Astrocyte (in vitro differentiated cells and primary cell): ENCODE measurements at regions not wholly inside any gene's neighbourhood (a gene's known extent, or its start where the extent isn't known, plus 50 kb on each side); places are given as distances from the start of the nearest gene placed in this dataset.

Experiments
- DNase-seq: peaks from one replicate; pipeline ENCODE4 v3.0.0-alpha.2; 2010; ENCODE audit warnings: low read depth
- FAIRE-seq: peaks from 2 replicates; lab custom pipeline; 2011; peaks lifted over from hg19 to GRCh38; lab: Jason Lieb, UNC
- H2AFZ ChIP-seq: 2 replicates; pipeline ENCODE4 v1.6.0; 2012; ENCODE audit warnings: low read depth, low read length, inconsistent platforms
- H3K27ac ChIP-seq: 2 replicates; pipeline ENCODE4 v1.5.1; 2011; ENCODE audit warnings: low read depth, low read length, inconsistent platforms
- H3K27me3 ChIP-seq: 2 replicates; pipeline ENCODE4 v1.6.0; 2011; ENCODE audit warnings: low read length, inconsistent platforms; ENCODE audit not compliant: insufficient read depth
- H3K36me3 ChIP-seq: 2 replicates; pipeline ENCODE4 v1.5.1; 2011; ENCODE audit warnings: low read length, inconsistent platforms; ENCODE audit not compliant: insufficient read depth
- H3K4me1 ChIP-seq: 2 replicates; pipeline ENCODE4 v1.5.1; 2011; ENCODE audit warnings: low read length, inconsistent platforms; ENCODE audit not compliant: insufficient read depth
- H3K4me2 ChIP-seq: 2 replicates; pipeline ENCODE4 v1.6.0; 2012; ENCODE audit warnings: low read length, inconsistent platforms
- H3K4me3 ChIP-seq: 2 replicates; pipeline ENCODE4 v1.5.1; 2011; ENCODE audit warnings: low read depth, mild to moderate bottlenecking, low read length, inconsistent platforms; ENCODE audit not compliant: insufficient read depth
- H3K79me2 ChIP-seq: 2 replicates; pipeline ENCODE4 v1.6.0; 2012; ENCODE audit warnings: mild to moderate bottlenecking, low read length, inconsistent platforms; ENCODE audit not compliant: insufficient read depth
- H3K9ac ChIP-seq: 2 replicates; pipeline ENCODE4 v1.6.0; 2012; ENCODE audit warnings: mild to moderate bottlenecking, low read length, inconsistent platforms
- H3K9me3 ChIP-seq: 2 replicates; pipeline ENCODE4 v1.5.1; 2012; ENCODE audit warnings: low read depth, mild to moderate bottlenecking, low read length, inconsistent platforms; ENCODE audit not compliant: insufficient read depth
- H4K20me1 ChIP-seq: 2 replicates; pipeline ENCODE4 v1.6.0; 2012; ENCODE audit warnings: low read length, inconsistent platforms; ENCODE audit not compliant: insufficient read depth
- H3K27ac Mint-ChIP-seq: one replicate; pipeline ENCODE4 v1.8.0; 2021; ENCODE audit warnings: mild to moderate bottlenecking, mixed read lengths; ENCODE audit not compliant: unreplicated experiment
- H3K27me3 Mint-ChIP-seq: one replicate; pipeline ENCODE4 v1.8.0; 2021; ENCODE audit warnings: low read depth, mixed read lengths; ENCODE audit not compliant: unreplicated experiment
- H3K36me3 Mint-ChIP-seq: one replicate; pipeline ENCODE4 v1.8.0; 2021; ENCODE audit warnings: low read depth, mixed read lengths; ENCODE audit not compliant: unreplicated experiment
- H3K4me1 Mint-ChIP-seq: one replicate; pipeline ENCODE4 v1.8.0; 2021; ENCODE audit warnings: low read depth, mixed read lengths; ENCODE audit not compliant: unreplicated experiment
- H3K4me3 Mint-ChIP-seq: one replicate; pipeline ENCODE4 v1.8.0; 2021; ENCODE audit warnings: mild to moderate bottlenecking, moderate library complexity, mixed read lengths; ENCODE audit not compliant: unreplicated experiment
- H3K9me3 Mint-ChIP-seq: one replicate; pipeline ENCODE4 v1.8.0; 2021; ENCODE audit warnings: mild to moderate bottlenecking, mixed read lengths; ENCODE audit not compliant: unreplicated experiment
- EZH2 ChIP-seq: IDR thresholded peaks from 2 replicates; pipeline ENCODE4 v1.6.1; 2012; ENCODE audit warnings: mild to moderate bottlenecking, low read length, inconsistent platforms; ENCODE audit not compliant: insufficient read depth
- TF ChIP-seq, protein P1 (sequence below): IDR thresholded peaks from 2 replicates; pipeline ENCODE4 v1.5.1; 2011; ENCODE audit warnings: low read depth, mild to moderate bottlenecking, inconsistent platforms, low read length, moderate library complexity; ENCODE audit not compliant: insufficient read depth

DNA sequence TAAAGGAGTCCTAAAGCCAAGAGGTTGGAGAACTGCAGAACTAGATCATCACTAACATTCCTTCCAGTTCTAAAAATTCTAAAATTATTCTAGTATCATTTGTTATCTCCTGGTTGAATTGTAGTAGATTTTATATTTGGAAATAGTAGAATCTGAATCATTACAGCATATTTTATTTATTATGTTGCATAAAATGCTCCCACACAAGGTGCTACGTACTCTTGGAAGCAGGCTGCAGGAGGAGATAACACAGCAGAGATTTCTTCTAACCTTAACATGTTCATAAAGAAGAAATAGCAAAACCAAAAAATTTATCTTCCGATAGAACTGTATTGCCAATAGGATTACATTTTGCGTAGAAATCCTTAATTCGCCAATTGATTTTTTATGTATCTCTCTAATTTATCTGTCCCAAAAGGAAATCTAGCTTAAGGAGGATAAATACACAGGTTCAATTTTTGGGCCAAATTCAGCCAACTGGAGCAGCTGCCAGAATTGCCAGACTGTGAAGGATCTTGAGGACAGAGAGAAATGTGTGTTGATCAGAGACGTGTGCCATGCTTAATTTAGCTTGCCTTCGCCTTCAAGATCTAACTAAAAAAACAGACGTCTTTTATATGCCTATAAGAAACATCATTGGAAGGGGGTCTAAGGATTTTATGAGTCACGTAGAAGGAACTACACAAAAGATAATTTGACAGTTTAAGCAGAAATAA is 134.4 kb upstream of the MITF start:
- no peak overlapping the region for H3K4me3 Mint-ChIP-seq
- no peaks in the 10 kb centered on the region for H3K4me1 Mint-ChIP-seq
- no peaks in the 10 kb centered on the region for H3K9me3 ChIP-seq

DNA sequence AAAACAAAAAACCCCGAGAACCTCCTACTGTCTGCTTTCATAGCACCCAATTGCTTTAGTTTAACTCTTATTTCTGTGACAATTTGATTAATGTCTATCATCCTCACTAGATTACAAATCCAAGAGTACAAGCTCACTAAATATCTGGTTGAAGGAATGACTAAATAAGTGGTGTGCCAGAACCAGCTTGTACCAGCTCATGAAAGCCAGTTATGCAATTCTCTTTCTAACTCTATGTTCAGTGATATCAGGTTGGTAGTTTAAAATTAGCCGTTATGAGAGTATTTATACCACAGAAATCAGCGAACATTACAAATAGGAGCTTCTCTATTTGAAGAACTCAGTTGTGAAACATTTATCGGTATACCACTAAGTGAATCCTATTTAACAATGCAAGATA is 137.2 kb upstream of the MITF start:
- no peaks in the 10 kb centered on the region for H3K79me2 ChIP-seq
- no peak overlapping the region for H3K27ac Mint-ChIP-seq
- H3K27me3 Mint-ChIP-seq: no peaks in the 10 kb centered on the region
- no peaks in the 10 kb centered on the region for H4K20me1 ChIP-seq
- no peak overlapping the region for H3K4me3 Mint-ChIP-seq
- H3K4me2 ChIP-seq: no peak overlapping the region
- H3K4me1 Mint-ChIP-seq: no peaks in the 10 kb centered on the region
- peaks cover 1% of the 10 kb centered on the region for H3K9me3 Mint-ChIP-seq
- H3K9me3 ChIP-seq: no peaks in the 10 kb centered on the region
- H2AFZ ChIP-seq: no peak overlapping the region
- DNase-seq (no peak), FAIRE-seq (no peak)
- no peaks in the 10 kb centered on the region for H3K4me1 ChIP-seq
- no peaks in the 10 kb centered on the region for H3K27me3 ChIP-seq
- no peak overlapping the region for H3K9ac ChIP-seq
- no peak overlapping the region for H3K27ac ChIP-seq
- no peaks in the 10 kb centered on the region for H3K36me3 ChIP-seq
- TF ChIP-seq, protein P1, sequence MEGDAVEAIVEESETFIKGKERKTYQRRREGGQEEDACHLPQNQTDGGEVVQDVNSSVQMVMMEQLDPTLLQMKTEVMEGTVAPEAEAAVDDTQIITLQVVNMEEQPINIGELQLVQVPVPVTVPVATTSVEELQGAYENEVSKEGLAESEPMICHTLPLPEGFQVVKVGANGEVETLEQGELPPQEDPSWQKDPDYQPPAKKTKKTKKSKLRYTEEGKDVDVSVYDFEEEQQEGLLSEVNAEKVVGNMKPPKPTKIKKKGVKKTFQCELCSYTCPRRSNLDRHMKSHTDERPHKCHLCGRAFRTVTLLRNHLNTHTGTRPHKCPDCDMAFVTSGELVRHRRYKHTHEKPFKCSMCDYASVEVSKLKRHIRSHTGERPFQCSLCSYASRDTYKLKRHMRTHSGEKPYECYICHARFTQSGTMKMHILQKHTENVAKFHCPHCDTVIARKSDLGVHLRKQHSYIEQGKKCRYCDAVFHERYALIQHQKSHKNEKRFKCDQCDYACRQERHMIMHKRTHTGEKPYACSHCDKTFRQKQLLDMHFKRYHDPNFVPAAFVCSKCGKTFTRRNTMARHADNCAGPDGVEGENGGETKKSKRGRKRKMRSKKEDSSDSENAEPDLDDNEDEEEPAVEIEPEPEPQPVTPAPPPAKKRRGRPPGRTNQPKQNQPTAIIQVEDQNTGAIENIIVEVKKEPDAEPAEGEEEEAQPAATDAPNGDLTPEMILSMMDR: no peak
- no peak for TF ChIP-seq EZH2
- H3K36me3 Mint-ChIP-seq: no peaks in the 10 kb centered on the region
- H3K4me3 ChIP-seq: no peak overlapping the region

More for the DNA sequence above, 134.4 kb upstream of the MITF start:
- Histone ChIP-seq H3K79me2 (no peaks in the 10 kb centered on the region), H3K4me1 (no peaks in the 10 kb centered on the region), H3K4me2 (no peak overlapping the region), H3K27me3 (no peaks in the 10 kb centered on the region), H3K9ac (no peak overlapping the region), H3K27ac (no peak overlapping the region), H4K20me1 (no peaks in the 10 kb centered on the region), H3K36me3 (no peaks in the 10 kb centered on the region), H3K4me3 (no peak overlapping the region), H2AFZ (no peak overlapping the region)
- Mint-ChIP-seq H3K9me3 (peaks cover 7% of the 10 kb centered on the region), H3K27me3 (no peaks in the 10 kb centered on the region), H3K36me3 (peaks cover 4% of the 10 kb centered on the region), H3K27ac (no peak overlapping the region)
- TF ChIP-seq, protein P1: no peak
- no peak for TF ChIP-seq EZH2
- FAIRE-seq (no peak), DNase-seq (no peak)

DNA sequence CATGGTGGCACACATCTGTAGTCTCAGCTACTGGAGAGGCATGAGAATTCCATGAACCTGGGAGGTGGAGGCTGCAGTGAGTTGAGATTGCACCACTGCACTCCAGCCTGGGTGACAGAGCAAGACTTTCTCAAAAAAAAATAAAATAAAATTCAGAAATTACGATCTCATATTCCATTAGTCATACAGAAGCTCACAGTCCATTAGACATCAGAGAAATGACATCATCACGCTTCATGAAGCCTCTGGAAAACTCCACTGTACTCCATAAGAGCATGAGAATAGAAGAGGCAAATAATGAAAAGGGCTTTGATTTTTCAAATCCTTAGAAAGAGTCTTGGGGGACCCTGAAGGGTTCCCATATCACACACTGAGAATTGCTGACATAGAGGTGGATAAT is 145.0 kb upstream of the MITF start:
- Histone ChIP-seq H3K27ac (no peak overlapping the region), H3K9me3 (no peaks in the 10 kb centered on the region), H4K20me1 (no peaks in the 10 kb centered on the region), H2AFZ (no peak overlapping the region), H3K4me1 (no peaks in the 10 kb centered on the region), H3K27me3 (no peaks in the 10 kb centered on the region), H3K9ac (no peak overlapping the region), H3K79me2 (no peaks in the 10 kb centered on the region), H3K36me3 (no peaks in the 10 kb centered on the region), H3K4me3 (no peak overlapping the region), H3K4me2 (no peak overlapping the region)
- Mint-ChIP-seq H3K36me3 (no peaks in the 10 kb centered on the region), H3K27ac (no peak overlapping the region), H3K27me3 (no peaks in the 10 kb centered on the region), H3K4me3 (no peak overlapping the region), H3K4me1 (no peaks in the 10 kb centered on the region), H3K9me3 (no peaks in the 10 kb centered on the region)
- DNase-seq: no peak
- no peak for TF ChIP-seq EZH2
- TF ChIP-seq, protein P1: no peak
- FAIRE-seq: no peak
